Liver (tissue), 3 donors: ENCODE measurements at regions not wholly inside any gene's neighbourhood (a gene's known extent, or its start where the extent isn't known, plus 50 kb on each side); places are given as distances from the start of the nearest gene placed in this dataset.

Source experiments
- CTCF ChIP-seq: fragments of 150-350 bp; IDR thresholded peaks from 2 replicates; pipeline ENCODE4 v1.5.1; 2017; ENCODE audit warnings: improper control_type of control experiment, low read depth, low read length; ENCODE audit not compliant: missing input control
- EGR1 ChIP-seq, 2 donors: IDR thresholded peaks; 2 replicates each; pipeline ENCODE4 v1.6.1; 2016 to 2018; ENCODE audit warnings: antibody characterized with exemption in 2 of 2, low read depth in 2 of 2
- FOXA1 ChIP-seq: IDR thresholded peaks from 2 replicates; pipeline ENCODE4 v1.6.1; 2016; ENCODE audit warnings: antibody characterized with exemption
- donor health status: healthy.
- donor health status: healthy.

GRCh38 chr13:37364007-37364406 is 234.6 kb downstream of the POSTN start:
- TF ChIP-seq FOXA1 (no peak), EGR1 (IDR thresholded peaks at IDR 0.05; ENCODE audit: low read depth in 2 of 2) (no peak), CTCF (no peak)
